ENCODE measurements at regions not wholly inside any gene's neighbourhood (a gene's known extent, or its start where the extent isn't known, plus 50 kb on each side); places are given as distances from the start of the nearest gene placed in this dataset.
A peak's percentile ranks its signal among the peaks of the same experiment; 100 is the strongest.

GRCh38 chr1:229947968-229948367 lies 119.1 kb upstream of the GALNT2 start:
- dilution Hi-C loops (cut with MboI; ENCODE audit: extremely low pct_ligation_motif_present, low sequenced_read_pairs): no loop called here
- peak; percentile 33 for DNase-seq (ENCODE audit: low read depth, low spot score)
- peak overlapping the region; percentile 15 for H3K27ac ChIP-seq (ENCODE audit: control insufficient read depth, insufficient read depth, low read length)

GRCh38 chr1:229948438-229948837 lies 118.6 kb upstream of the GALNT2 start:
- dilution Hi-C loops (cut with MboI; ENCODE audit: extremely low pct_ligation_motif_present, low sequenced_read_pairs): no loop called here
- H2AFZ ChIP-seq (ENCODE audit: control insufficient read depth, low read length): no peak overlapping the region

More at GRCh38 chr1:229947968-229948367, 119.1 kb upstream of the GALNT2 start:
- Histone ChIP-seq H3K4me3 (ENCODE audit: control insufficient read depth in 2 of 3, extremely low read depth in 1 of 3, insufficient read depth in 2 of 3, low read depth in 1 of 3, low read length in 3 of 3) (no peak overlapping the region), H3K4me2 (ENCODE audit: control insufficient read depth, extremely low read depth, insufficient read depth, low read depth, low read length) (peak overlapping the region; percentile 37), H3K9me3 (ENCODE audit: control insufficient read depth, low read depth, low read length) (no peaks in the 10 kb centered on the region), H3K9ac (ENCODE audit: control insufficient read depth, extremely low read depth, insufficient read depth, low read length) (no peak overlapping the region), H3K4me1 (ENCODE audit: control insufficient read depth, extremely low read depth, insufficient read depth, low read length) (peaks cover 25% of the 10 kb centered on the region), H4K20me1 (ENCODE audit: control insufficient read depth, extremely low read depth, insufficient read depth, low read length) (no peaks in the 10 kb centered on the region), H3K36me3 (ENCODE audit: control insufficient read depth in 2 of 2, extremely low read depth in 1 of 2, insufficient read depth in 2 of 2, low read length in 2 of 2) (no peaks in the 10 kb centered on the region), H3K79me2 (ENCODE audit: control insufficient read depth, insufficient read depth, low read length) (no peaks in the 10 kb centered on the region), H3K27me3 (ENCODE audit: control insufficient read depth, extremely low read depth, insufficient read depth, low read length) (no peaks in the 10 kb centered on the region), H2AFZ (ENCODE audit: control insufficient read depth, low read length) (no peak overlapping the region), H3K9me1 (ENCODE audit: control insufficient read depth, extremely low read depth, insufficient read depth, low read length) (no peaks in the 10 kb centered on the region)
- FAIRE-seq: peak; percentile 81
- TF ChIP-seq CTCF (optimal IDR thresholded peaks at IDR 0.05 in 1 of 3, IDR thresholded peaks at IDR 0.05 in 1 of 3, conservative IDR thresholded peaks at IDR 0.05 in 1 of 3; ENCODE audit: extremely low read depth in 1 of 3, insufficient read depth in 2 of 3, low read length in 3 of 3): no peak
- TF ChIP-seq EZH2 (IDR thresholded peaks at IDR 0.05; ENCODE audit: low read length): no peak

More at GRCh38 chr1:229948438-229948837, 118.6 kb upstream of the GALNT2 start:
- no peak for DNase-seq (ENCODE audit: low read depth, low spot score)
- H3K9ac ChIP-seq (ENCODE audit: control insufficient read depth, extremely low read depth, insufficient read depth, low read length): no peak overlapping the region
- no peaks in the 10 kb centered on the region for H3K36me3 ChIP-seq (ENCODE audit: control insufficient read depth in 2 of 2, extremely low read depth in 1 of 2, insufficient read depth in 2 of 2, low read length in 2 of 2)
- FAIRE-seq: no peak
- H3K4me2 ChIP-seq (ENCODE audit: control insufficient read depth, extremely low read depth, insufficient read depth, low read depth, low read length): peak overlapping the region; percentile 37
- peaks cover 30% of the 10 kb centered on the region for H3K4me1 ChIP-seq (ENCODE audit: control insufficient read depth, extremely low read depth, insufficient read depth, low read length)
- H3K27ac ChIP-seq (ENCODE audit: control insufficient read depth, insufficient read depth, low read length): peak overlapping the region; percentile 15
- no peak for TF ChIP-seq EZH2 (IDR thresholded peaks at IDR 0.05; ENCODE audit: low read length)
- TF ChIP-seq CTCF (optimal IDR thresholded peaks at IDR 0.05 in 1 of 3, IDR thresholded peaks at IDR 0.05 in 1 of 3, conservative IDR thresholded peaks at IDR 0.05 in 1 of 3; ENCODE audit: extremely low read depth in 1 of 3, insufficient read depth in 2 of 3, low read length in 3 of 3): no peak
- no peaks in the 10 kb centered on the region for H3K9me3 ChIP-seq (ENCODE audit: control insufficient read depth, low read depth, low read length)
- no peak overlapping the region for H3K4me3 ChIP-seq (ENCODE audit: control insufficient read depth in 2 of 3, extremely low read depth in 1 of 3, insufficient read depth in 2 of 3, low read depth in 1 of 3, low read length in 3 of 3)
- H3K9me1 ChIP-seq (ENCODE audit: control insufficient read depth, extremely low read depth, insufficient read depth, low read length): no peaks in the 10 kb centered on the region
- H4K20me1 ChIP-seq (ENCODE audit: control insufficient read depth, extremely low read depth, insufficient read depth, low read length): no peaks in the 10 kb centered on the region
- H3K27me3 ChIP-seq (ENCODE audit: control insufficient read depth, extremely low read depth, insufficient read depth, low read length): no peaks in the 10 kb centered on the region
- no peaks in the 10 kb centered on the region for H3K79me2 ChIP-seq (ENCODE audit: control insufficient read depth, insufficient read depth, low read length)

All from keratinocyte (primary cell).